ENCODE measurements at regions not wholly inside any gene's neighbourhood (a gene's known extent, or its start where the extent isn't known, plus 50 kb on each side); places are given as distances from the start of the nearest gene placed in this dataset.

GRCh38 chr4:97142410-97142809 is 1000.9 kb downstream of the STPG2 start:
- no peak for DNase-seq (ENCODE audit: low spot score)
- in situ Hi-C loops (cut with MboI; ENCODE audit: low pct_unique_long_range_greater_than_20kb, low sequenced_read_pairs, unreplicated experiment) = no loop called here
- no peak for TF ChIP-seq CTCF (IDR thresholded peaks at IDR 0.05; ENCODE audit: extremely low read depth, insufficient read depth, missing control alignments)

- no peak for DNase-seq (ENCODE audit: low spot score)
- in situ Hi-C loops (cut with MboI; ENCODE audit: low pct_unique_long_range_greater_than_20kb, low sequenced_read_pairs, unreplicated experiment) = no loop called here
- no peak for TF ChIP-seq CTCF (IDR thresholded peaks at IDR 0.05; ENCODE audit: extremely low read depth, insufficient read depth, missing control alignments)
These were observed 1000.4 kb downstream of the STPG2 start for GRCh38 chr4:97142893-97143292.

GRCh38 chr4:97144199-97144598 is 999.1 kb downstream of the STPG2 start:
- DNase-seq (ENCODE audit: low spot score) = no peak
- no peak for TF ChIP-seq CTCF (IDR thresholded peaks at IDR 0.05; ENCODE audit: extremely low read depth, insufficient read depth, missing control alignments)
- in situ Hi-C loops (cut with MboI; ENCODE audit: low pct_unique_long_range_greater_than_20kb, low sequenced_read_pairs, unreplicated experiment) = no loop called here

GRCh38 chr4:97150966-97151365 is 992.3 kb downstream of the STPG2 start:
- no peak for DNase-seq (ENCODE audit: low spot score)

GRCh38 chr4:97152149-97152548 is 991.1 kb downstream of the STPG2 start:
- in situ Hi-C loops (cut with MboI; ENCODE audit: low pct_unique_long_range_greater_than_20kb, low sequenced_read_pairs, unreplicated experiment) = no loop called here

More at GRCh38 chr4:97150966-97151365, 992.3 kb downstream of the STPG2 start:
- TF ChIP-seq CTCF (IDR thresholded peaks at IDR 0.05; ENCODE audit: extremely low read depth, insufficient read depth, missing control alignments) = no peak
- in situ Hi-C loops (cut with MboI; ENCODE audit: low pct_unique_long_range_greater_than_20kb, low sequenced_read_pairs, unreplicated experiment) = no loop called here

GRCh38 chr4:97153042-97153441 is 990.2 kb downstream of the STPG2 start:
- in situ Hi-C loops (cut with MboI; ENCODE audit: low pct_unique_long_range_greater_than_20kb, low sequenced_read_pairs, unreplicated experiment) = no loop called here
- peak; percentile 32 for TF ChIP-seq CTCF (IDR thresholded peaks at IDR 0.05; ENCODE audit: extremely low read depth, insufficient read depth, missing control alignments)
- no peak for DNase-seq (ENCODE audit: low spot score)

More at GRCh38 chr4:97152149-97152548, 991.1 kb downstream of the STPG2 start:
- DNase-seq (ENCODE audit: low spot score) = no peak
- no peak for TF ChIP-seq CTCF (IDR thresholded peaks at IDR 0.05; ENCODE audit: extremely low read depth, insufficient read depth, missing control alignments)

GRCh38 chr4:97159625-97160024 is 983.7 kb downstream of the STPG2 start:
- in situ Hi-C loops (cut with MboI; ENCODE audit: low pct_unique_long_range_greater_than_20kb, low sequenced_read_pairs, unreplicated experiment) = no loop called here
- no peak for DNase-seq (ENCODE audit: low spot score)
- no peak for TF ChIP-seq CTCF (IDR thresholded peaks at IDR 0.05; ENCODE audit: extremely low read depth, insufficient read depth, missing control alignments)
